ENCODE measurements at regions not wholly inside any gene's neighbourhood (a gene's known extent, or its start where the extent isn't known, plus 50 kb on each side); places are given as distances from the start of the nearest gene placed in this dataset.

DNA sequence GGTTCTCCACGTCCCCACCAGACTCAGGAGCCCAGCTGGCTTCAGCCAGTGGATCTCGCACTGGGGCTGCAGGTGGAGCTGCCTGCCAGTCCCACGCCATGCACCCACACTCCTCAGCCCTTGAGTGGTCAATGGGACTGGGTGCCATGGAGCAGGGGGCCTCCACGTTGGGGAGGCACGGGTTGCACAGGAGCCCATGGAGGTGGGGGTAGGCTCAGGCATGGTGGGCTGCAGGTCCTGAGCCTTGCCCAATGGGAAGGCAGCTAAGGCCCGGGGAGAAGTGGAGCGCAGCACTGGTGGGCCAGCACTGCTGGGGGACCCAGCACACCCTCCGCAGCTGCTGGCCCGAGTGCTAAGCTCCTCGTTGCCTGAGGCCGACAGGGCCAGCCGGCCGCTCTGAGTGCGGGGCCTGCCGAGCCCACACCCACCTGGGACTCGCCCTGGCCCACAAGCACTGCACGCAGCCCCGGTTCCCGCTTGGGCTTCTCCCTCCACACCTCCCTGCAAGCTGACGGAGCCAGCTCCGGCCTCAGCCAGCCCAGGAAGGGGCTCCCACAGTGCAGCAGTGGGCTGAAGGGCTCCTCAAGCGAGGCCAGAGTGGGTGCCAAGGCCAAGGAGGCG lies 258.5 kb upstream of the PDGFD start:
- H3K9me3 Mint-ChIP-seq, result peaks cover 10% of the 10 kb centered on the region
- no peak for ATAC-seq
- TF ChIP-seq, protein P1, sequence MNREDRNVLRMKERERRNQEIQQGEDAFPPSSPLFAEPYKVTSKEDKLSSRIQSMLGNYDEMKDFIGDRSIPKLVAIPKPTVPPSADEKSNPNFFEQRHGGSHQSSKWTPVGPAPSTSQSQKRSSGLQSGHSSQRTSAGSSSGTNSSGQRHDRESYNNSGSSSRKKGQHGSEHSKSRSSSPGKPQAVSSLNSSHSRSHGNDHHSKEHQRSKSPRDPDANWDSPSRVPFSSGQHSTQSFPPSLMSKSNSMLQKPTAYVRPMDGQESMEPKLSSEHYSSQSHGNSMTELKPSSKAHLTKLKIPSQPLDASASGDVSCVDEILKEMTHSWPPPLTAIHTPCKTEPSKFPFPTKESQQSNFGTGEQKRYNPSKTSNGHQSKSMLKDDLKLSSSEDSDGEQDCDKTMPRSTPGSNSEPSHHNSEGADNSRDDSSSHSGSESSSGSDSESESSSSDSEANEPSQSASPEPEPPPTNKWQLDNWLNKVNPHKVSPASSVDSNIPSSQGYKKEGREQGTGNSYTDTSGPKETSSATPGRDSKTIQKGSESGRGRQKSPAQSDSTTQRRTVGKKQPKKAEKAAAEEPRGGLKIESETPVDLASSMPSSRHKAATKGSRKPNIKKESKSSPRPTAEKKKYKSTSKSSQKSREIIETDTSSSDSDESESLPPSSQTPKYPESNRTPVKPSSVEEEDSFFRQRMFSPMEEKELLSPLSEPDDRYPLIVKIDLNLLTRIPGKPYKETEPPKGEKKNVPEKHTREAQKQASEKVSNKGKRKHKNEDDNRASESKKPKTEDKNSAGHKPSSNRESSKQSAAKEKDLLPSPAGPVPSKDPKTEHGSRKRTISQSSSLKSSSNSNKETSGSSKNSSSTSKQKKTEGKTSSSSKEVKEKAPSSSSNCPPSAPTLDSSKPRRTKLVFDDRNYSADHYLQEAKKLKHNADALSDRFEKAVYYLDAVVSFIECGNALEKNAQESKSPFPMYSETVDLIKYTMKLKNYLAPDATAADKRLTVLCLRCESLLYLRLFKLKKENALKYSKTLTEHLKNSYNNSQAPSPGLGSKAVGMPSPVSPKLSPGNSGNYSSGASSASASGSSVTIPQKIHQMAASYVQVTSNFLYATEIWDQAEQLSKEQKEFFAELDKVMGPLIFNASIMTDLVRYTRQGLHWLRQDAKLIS (CRISPR knock-in tag; IDR thresholded peaks at IDR 0.05; ENCODE audit: borderline replicate concordance), result no peak
- TF ChIP-seq, protein P2, sequence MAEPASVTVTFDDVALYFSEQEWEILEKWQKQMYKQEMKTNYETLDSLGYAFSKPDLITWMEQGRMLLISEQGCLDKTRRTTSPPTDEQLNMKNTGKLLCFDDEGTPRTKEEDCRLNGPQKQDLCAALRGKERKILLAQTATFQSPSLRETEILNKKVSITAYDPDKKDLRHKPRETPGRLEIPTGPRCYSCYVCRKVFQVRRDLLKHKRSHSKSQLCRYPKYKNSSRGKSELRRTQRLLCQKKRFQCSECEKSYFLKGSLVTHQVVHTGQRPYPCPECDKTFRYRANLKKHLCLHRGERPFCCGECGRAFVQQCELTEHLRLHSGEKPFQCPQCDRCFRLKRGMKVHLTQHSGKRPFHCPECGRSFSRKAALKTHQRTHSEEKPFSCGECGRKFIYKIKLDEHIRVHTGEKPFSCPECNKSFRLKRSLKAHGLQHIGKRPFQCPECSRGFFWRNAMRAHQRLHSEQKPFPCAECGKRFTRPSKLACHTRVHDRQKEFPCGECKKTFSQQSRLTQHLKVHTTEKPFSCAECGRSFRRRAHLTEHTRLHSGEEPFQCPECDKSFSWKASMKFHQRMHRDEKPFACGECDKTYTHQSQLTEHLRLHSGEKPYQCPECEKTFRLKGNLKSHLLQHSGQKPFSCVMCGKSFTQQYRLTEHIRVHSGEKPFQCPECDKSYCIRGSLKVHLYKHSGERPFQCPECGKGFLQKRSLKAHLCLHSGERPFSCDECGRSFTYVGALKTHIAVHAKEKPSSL (CRISPR knock-in tag; conservative IDR thresholded peaks at IDR 0.05), result no peak
- TF ChIP-seq, protein P3, sequence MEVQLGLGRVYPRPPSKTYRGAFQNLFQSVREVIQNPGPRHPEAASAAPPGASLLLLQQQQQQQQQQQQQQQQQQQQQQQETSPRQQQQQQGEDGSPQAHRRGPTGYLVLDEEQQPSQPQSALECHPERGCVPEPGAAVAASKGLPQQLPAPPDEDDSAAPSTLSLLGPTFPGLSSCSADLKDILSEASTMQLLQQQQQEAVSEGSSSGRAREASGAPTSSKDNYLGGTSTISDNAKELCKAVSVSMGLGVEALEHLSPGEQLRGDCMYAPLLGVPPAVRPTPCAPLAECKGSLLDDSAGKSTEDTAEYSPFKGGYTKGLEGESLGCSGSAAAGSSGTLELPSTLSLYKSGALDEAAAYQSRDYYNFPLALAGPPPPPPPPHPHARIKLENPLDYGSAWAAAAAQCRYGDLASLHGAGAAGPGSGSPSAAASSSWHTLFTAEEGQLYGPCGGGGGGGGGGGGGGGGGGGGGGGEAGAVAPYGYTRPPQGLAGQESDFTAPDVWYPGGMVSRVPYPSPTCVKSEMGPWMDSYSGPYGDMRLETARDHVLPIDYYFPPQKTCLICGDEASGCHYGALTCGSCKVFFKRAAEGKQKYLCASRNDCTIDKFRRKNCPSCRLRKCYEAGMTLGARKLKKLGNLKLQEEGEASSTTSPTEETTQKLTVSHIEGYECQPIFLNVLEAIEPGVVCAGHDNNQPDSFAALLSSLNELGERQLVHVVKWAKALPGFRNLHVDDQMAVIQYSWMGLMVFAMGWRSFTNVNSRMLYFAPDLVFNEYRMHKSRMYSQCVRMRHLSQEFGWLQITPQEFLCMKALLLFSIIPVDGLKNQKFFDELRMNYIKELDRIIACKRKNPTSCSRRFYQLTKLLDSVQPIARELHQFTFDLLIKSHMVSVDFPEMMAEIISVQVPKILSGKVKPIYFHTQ (CRISPR knock-in tag; IDR thresholded peaks at IDR 0.05), result no peak
- TF ChIP-seq IRF2 (CRISPR knock-in tag; IDR thresholded peaks at IDR 0.05; ENCODE audit: borderline replicate concordance, low read depth), result no peak
- TF ChIP-seq, protein P4, sequence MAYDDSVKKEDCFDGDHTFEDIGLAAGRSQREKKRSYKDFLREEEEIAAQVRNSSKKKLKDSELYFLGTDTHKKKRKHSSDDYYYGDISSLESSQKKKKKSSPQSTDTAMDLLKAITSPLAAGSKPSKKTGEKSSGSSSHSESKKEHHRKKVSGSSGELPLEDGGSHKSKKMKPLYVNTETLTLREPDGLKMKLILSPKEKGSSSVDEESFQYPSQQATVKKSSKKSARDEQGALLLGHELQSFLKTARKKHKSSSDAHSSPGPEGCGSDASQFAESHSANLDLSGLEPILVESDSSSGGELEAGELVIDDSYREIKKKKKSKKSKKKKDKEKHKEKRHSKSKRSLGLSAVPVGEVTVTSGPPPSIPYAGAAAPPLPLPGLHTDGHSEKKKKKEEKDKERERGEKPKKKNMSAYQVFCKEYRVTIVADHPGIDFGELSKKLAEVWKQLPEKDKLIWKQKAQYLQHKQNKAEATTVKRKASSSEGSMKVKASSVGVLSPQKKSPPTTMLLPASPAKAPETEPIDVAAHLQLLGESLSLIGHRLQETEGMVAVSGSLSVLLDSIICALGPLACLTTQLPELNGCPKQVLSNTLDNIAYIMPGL (CRISPR knock-in tag; IDR thresholded peaks at IDR 0.05), result no peak
- TF ChIP-seq FOXJ3 (CRISPR knock-in tag; IDR thresholded peaks at IDR 0.05; ENCODE audit: borderline replicate concordance), result no peak
- TF ChIP-seq, protein P5, sequence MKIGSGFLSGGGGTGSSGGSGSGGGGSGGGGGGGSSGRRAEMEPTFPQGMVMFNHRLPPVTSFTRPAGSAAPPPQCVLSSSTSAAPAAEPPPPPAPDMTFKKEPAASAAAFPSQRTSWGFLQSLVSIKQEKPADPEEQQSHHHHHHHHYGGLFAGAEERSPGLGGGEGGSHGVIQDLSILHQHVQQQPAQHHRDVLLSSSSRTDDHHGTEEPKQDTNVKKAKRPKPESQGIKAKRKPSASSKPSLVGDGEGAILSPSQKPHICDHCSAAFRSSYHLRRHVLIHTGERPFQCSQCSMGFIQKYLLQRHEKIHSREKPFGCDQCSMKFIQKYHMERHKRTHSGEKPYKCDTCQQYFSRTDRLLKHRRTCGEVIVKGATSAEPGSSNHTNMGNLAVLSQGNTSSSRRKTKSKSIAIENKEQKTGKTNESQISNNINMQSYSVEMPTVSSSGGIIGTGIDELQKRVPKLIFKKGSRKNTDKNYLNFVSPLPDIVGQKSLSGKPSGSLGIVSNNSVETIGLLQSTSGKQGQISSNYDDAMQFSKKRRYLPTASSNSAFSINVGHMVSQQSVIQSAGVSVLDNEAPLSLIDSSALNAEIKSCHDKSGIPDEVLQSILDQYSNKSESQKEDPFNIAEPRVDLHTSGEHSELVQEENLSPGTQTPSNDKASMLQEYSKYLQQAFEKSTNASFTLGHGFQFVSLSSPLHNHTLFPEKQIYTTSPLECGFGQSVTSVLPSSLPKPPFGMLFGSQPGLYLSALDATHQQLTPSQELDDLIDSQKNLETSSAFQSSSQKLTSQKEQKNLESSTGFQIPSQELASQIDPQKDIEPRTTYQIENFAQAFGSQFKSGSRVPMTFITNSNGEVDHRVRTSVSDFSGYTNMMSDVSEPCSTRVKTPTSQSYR (CRISPR knock-in tag; IDR thresholded peaks at IDR 0.05), result no peak
- no peak for TF ChIP-seq MYBL2 (CRISPR knock-in tag; IDR thresholded peaks at IDR 0.05)
- no peak for TF ChIP-seq ZNF263 (CRISPR knock-in tag; IDR thresholded peaks at IDR 0.05; ENCODE audit: low read depth)
- TF ChIP-seq, protein P6, sequence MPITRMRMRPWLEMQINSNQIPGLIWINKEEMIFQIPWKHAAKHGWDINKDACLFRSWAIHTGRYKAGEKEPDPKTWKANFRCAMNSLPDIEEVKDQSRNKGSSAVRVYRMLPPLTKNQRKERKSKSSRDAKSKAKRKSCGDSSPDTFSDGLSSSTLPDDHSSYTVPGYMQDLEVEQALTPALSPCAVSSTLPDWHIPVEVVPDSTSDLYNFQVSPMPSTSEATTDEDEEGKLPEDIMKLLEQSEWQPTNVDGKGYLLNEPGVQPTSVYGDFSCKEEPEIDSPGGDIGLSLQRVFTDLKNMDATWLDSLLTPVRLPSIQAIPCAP (CRISPR knock-in tag; IDR thresholded peaks at IDR 0.05), result no peak
- TF ChIP-seq, protein P7, sequence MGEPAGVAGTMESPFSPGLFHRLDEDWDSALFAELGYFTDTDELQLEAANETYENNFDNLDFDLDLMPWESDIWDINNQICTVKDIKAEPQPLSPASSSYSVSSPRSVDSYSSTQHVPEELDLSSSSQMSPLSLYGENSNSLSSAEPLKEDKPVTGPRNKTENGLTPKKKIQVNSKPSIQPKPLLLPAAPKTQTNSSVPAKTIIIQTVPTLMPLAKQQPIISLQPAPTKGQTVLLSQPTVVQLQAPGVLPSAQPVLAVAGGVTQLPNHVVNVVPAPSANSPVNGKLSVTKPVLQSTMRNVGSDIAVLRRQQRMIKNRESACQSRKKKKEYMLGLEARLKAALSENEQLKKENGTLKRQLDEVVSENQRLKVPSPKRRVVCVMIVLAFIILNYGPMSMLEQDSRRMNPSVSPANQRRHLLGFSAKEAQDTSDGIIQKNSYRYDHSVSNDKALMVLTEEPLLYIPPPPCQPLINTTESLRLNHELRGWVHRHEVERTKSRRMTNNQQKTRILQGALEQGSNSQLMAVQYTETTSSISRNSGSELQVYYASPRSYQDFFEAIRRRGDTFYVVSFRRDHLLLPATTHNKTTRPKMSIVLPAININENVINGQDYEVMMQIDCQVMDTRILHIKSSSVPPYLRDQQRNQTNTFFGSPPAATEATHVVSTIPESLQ (CRISPR knock-in tag; IDR thresholded peaks at IDR 0.05), result no peak
- no peak for TF ChIP-seq ZNF423 (CRISPR knock-in tag; IDR thresholded peaks at IDR 0.05)
- TF ChIP-seq, protein P8, sequence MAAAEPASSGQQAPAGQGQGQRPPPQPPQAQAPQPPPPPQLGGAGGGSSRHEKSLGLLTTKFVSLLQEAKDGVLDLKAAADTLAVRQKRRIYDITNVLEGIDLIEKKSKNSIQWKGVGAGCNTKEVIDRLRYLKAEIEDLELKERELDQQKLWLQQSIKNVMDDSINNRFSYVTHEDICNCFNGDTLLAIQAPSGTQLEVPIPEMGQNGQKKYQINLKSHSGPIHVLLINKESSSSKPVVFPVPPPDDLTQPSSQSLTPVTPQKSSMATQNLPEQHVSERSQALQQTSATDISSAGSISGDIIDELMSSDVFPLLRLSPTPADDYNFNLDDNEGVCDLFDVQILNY (CRISPR knock-in tag; IDR thresholded peaks at IDR 0.05), result no peak
- TF ChIP-seq TEAD1 (CRISPR knock-in tag; IDR thresholded peaks at IDR 0.05), result no peak

More for the DNA sequence above, 258.5 kb upstream of the PDGFD start:
- Mint-ChIP-seq H3K27ac (no peak overlapping the region), H3K36me3 (no peaks in the 10 kb centered on the region), H3K4me1 (no peaks in the 10 kb centered on the region), H3K4me3 (no peak overlapping the region), H3K27me3 (ENCODE audit: low read depth) (no peaks in the 10 kb centered on the region)
- POLR2A ChIA-PET, result no interaction called here
- CTCF ChIA-PET, result no interaction called here
- no peak for DNase-seq (ENCODE audit: low spot score)
